ENCODE measurements at regions not wholly inside any gene's neighbourhood (a gene's known extent, or its start where the extent isn't known, plus 50 kb on each side); places are given as distances from the start of the nearest gene placed in this dataset.

- no peaks in the 10 kb centered on the region for H3K4me1 ChIP-seq (ENCODE audit: control insufficient read depth in 2 of 2, insufficient read depth in 2 of 2, low read length in 1 of 2)
- no peak overlapping the region for H3K4me3 ChIP-seq (ENCODE audit: low read depth in 1 of 2, low read length in 2 of 2)
- H3K27me3 ChIP-seq (ENCODE audit: control insufficient read depth in 1 of 2, insufficient read depth in 2 of 2, low read length in 2 of 2) = no peaks in the 10 kb centered on the region
- no peaks in the 10 kb centered on the region for H3K36me3 ChIP-seq (ENCODE audit: control insufficient read depth in 2 of 2, insufficient read depth in 2 of 2, low read length in 1 of 2)
- H3K9me3 ChIP-seq (ENCODE audit: control insufficient read depth in 2 of 2, insufficient read depth in 1 of 2, low read depth in 1 of 2, low read length in 1 of 2) = no peaks in the 10 kb centered on the region
- no peak overlapping the region for H3K27ac ChIP-seq (ENCODE audit: low read depth in 2 of 2, low read length in 1 of 2)
- 75 to 90% methylated on average over 6 of the region's 6 CpGs for WGBS, 2 donors
Observed at GRCh38 chr5:166865206-166865605, 1426.2 kb upstream of the WWC1 start.

GRCh38 chr5:166880456-166880855, 1411.0 kb upstream of the WWC1 start:
- H3K27ac ChIP-seq (ENCODE audit: low read depth in 2 of 2, low read length in 1 of 2) = no peak overlapping the region
- no peaks in the 10 kb centered on the region for H3K36me3 ChIP-seq (ENCODE audit: control insufficient read depth in 2 of 2, insufficient read depth in 2 of 2, low read length in 1 of 2)
- H3K9me3 ChIP-seq (ENCODE audit: control insufficient read depth in 2 of 2, insufficient read depth in 1 of 2, low read depth in 1 of 2, low read length in 1 of 2) = no peaks in the 10 kb centered on the region
- WGBS, 2 donors = 79 to 85% methylated on average over 9 of the region's 9 CpGs
- no peak overlapping the region for H3K4me3 ChIP-seq (ENCODE audit: low read depth in 1 of 2, low read length in 2 of 2)
- H3K27me3 ChIP-seq (ENCODE audit: control insufficient read depth in 1 of 2, insufficient read depth in 2 of 2, low read length in 2 of 2) = no peaks in the 10 kb centered on the region
- no peaks in the 10 kb centered on the region for H3K4me1 ChIP-seq (ENCODE audit: control insufficient read depth in 2 of 2, insufficient read depth in 2 of 2, low read length in 1 of 2)

GRCh38 chr5:166881802-166882201, 1409.6 kb upstream of the WWC1 start:
- H3K9me3 ChIP-seq (ENCODE audit: control insufficient read depth in 2 of 2, insufficient read depth in 1 of 2, low read depth in 1 of 2, low read length in 1 of 2) = no peaks in the 10 kb centered on the region
- no peaks in the 10 kb centered on the region for H3K4me1 ChIP-seq (ENCODE audit: control insufficient read depth in 2 of 2, insufficient read depth in 2 of 2, low read length in 1 of 2)
- 62 to 67% methylated on average over 8 of the region's 8 CpGs for WGBS, 2 donors
- no peak overlapping the region for H3K4me3 ChIP-seq (ENCODE audit: low read depth in 1 of 2, low read length in 2 of 2)
- H3K27me3 ChIP-seq (ENCODE audit: control insufficient read depth in 1 of 2, insufficient read depth in 2 of 2, low read length in 2 of 2) = no peaks in the 10 kb centered on the region
- no peak overlapping the region for H3K27ac ChIP-seq (ENCODE audit: low read depth in 2 of 2, low read length in 1 of 2)
- H3K36me3 ChIP-seq (ENCODE audit: control insufficient read depth in 2 of 2, insufficient read depth in 2 of 2, low read length in 1 of 2) = no peaks in the 10 kb centered on the region

GRCh38 chr5:166883016-166883415, 1408.4 kb upstream of the WWC1 start:
- no peaks in the 10 kb centered on the region for H3K36me3 ChIP-seq (ENCODE audit: control insufficient read depth in 2 of 2, insufficient read depth in 2 of 2, low read length in 1 of 2)
- H3K4me1 ChIP-seq (ENCODE audit: control insufficient read depth in 2 of 2, insufficient read depth in 2 of 2, low read length in 1 of 2) = no peaks in the 10 kb centered on the region
- H3K4me3 ChIP-seq (ENCODE audit: low read depth in 1 of 2, low read length in 2 of 2) = no peak overlapping the region
- H3K27me3 ChIP-seq (ENCODE audit: control insufficient read depth in 1 of 2, insufficient read depth in 2 of 2, low read length in 2 of 2) = no peaks in the 10 kb centered on the region
- WGBS, 2 donors = 39 to 61% methylated on average over 4 of the region's 4 CpGs
- H3K27ac ChIP-seq (ENCODE audit: low read depth in 2 of 2, low read length in 1 of 2) = no peak overlapping the region
- no peaks in the 10 kb centered on the region for H3K9me3 ChIP-seq (ENCODE audit: control insufficient read depth in 2 of 2, insufficient read depth in 1 of 2, low read depth in 1 of 2, low read length in 1 of 2)

- Histone ChIP-seq H3K36me3 (ENCODE audit: control insufficient read depth in 2 of 2, insufficient read depth in 2 of 2, low read length in 1 of 2) (no peaks in the 10 kb centered on the region), H3K4me1 (ENCODE audit: control insufficient read depth in 2 of 2, insufficient read depth in 2 of 2, low read length in 1 of 2) (no peaks in the 10 kb centered on the region), H3K4me3 (ENCODE audit: low read depth in 1 of 2, low read length in 2 of 2) (no peak overlapping the region), H3K27me3 (ENCODE audit: control insufficient read depth in 1 of 2, insufficient read depth in 2 of 2, low read length in 2 of 2) (no peaks in the 10 kb centered on the region), H3K9me3 (ENCODE audit: control insufficient read depth in 2 of 2, insufficient read depth in 1 of 2, low read depth in 1 of 2, low read length in 1 of 2) (no peaks in the 10 kb centered on the region), H3K27ac (ENCODE audit: low read depth in 2 of 2, low read length in 1 of 2) (no peak overlapping the region)
- WGBS, 2 donors = 51 to 60% methylated on average over 6 of the region's 6 CpGs
Observed at GRCh38 chr5:166898166-166898565, 1393.3 kb upstream of the WWC1 start.

- no peak overlapping the region for H3K4me3 ChIP-seq (ENCODE audit: low read depth in 1 of 2, low read length in 2 of 2)
- H3K4me1 ChIP-seq (ENCODE audit: control insufficient read depth in 2 of 2, insufficient read depth in 2 of 2, low read length in 1 of 2) = no peaks in the 10 kb centered on the region
- no peaks in the 10 kb centered on the region for H3K9me3 ChIP-seq (ENCODE audit: control insufficient read depth in 2 of 2, insufficient read depth in 1 of 2, low read depth in 1 of 2, low read length in 1 of 2)
- H3K27me3 ChIP-seq (ENCODE audit: control insufficient read depth in 1 of 2, insufficient read depth in 2 of 2, low read length in 2 of 2) = no peaks in the 10 kb centered on the region
- H3K27ac ChIP-seq (ENCODE audit: low read depth in 2 of 2, low read length in 1 of 2) = no peak overlapping the region
- no peaks in the 10 kb centered on the region for H3K36me3 ChIP-seq (ENCODE audit: control insufficient read depth in 2 of 2, insufficient read depth in 2 of 2, low read length in 1 of 2)
- 95% methylated on average over 5 of the region's 5 CpGs for WGBS, 2 donors
Observed at GRCh38 chr5:166899343-166899742, 1392.1 kb upstream of the WWC1 start.

GRCh38 chr5:166904571-166904970, 1386.9 kb upstream of the WWC1 start:
- WGBS, 2 donors = 75 to 82% methylated on average over 7 of the region's 7 CpGs

GRCh38 chr5:166906991-166907713, 1384.3 kb upstream of the WWC1 start:
- no peaks in the 10 kb centered on the region for H3K4me1 ChIP-seq (ENCODE audit: control insufficient read depth in 2 of 2, insufficient read depth in 2 of 2, low read length in 1 of 2)
- no peak overlapping the region for H3K27ac ChIP-seq (ENCODE audit: low read depth in 2 of 2, low read length in 1 of 2)
- no peaks in the 10 kb centered on the region for H3K9me3 ChIP-seq (ENCODE audit: control insufficient read depth in 2 of 2, insufficient read depth in 1 of 2, low read depth in 1 of 2, low read length in 1 of 2)
- 57 to 58% methylated on average over 6 of the region's 6 CpGs for WGBS, 2 donors
- no peaks in the 10 kb centered on the region for H3K36me3 ChIP-seq (ENCODE audit: control insufficient read depth in 2 of 2, insufficient read depth in 2 of 2, low read length in 1 of 2)
- no peaks in the 10 kb centered on the region for H3K27me3 ChIP-seq (ENCODE audit: control insufficient read depth in 1 of 2, insufficient read depth in 2 of 2, low read length in 2 of 2)
- H3K4me3 ChIP-seq (ENCODE audit: low read depth in 1 of 2, low read length in 2 of 2) = no peak overlapping the region

More at GRCh38 chr5:166904571-166904970, 1386.9 kb upstream of the WWC1 start:
- no peak overlapping the region for H3K4me3 ChIP-seq (ENCODE audit: low read depth in 1 of 2, low read length in 2 of 2)
- no peaks in the 10 kb centered on the region for H3K27me3 ChIP-seq (ENCODE audit: control insufficient read depth in 1 of 2, insufficient read depth in 2 of 2, low read length in 2 of 2)
- no peaks in the 10 kb centered on the region for H3K36me3 ChIP-seq (ENCODE audit: control insufficient read depth in 2 of 2, insufficient read depth in 2 of 2, low read length in 1 of 2)
- no peaks in the 10 kb centered on the region for H3K9me3 ChIP-seq (ENCODE audit: control insufficient read depth in 2 of 2, insufficient read depth in 1 of 2, low read depth in 1 of 2, low read length in 1 of 2)
- H3K4me1 ChIP-seq (ENCODE audit: control insufficient read depth in 2 of 2, insufficient read depth in 2 of 2, low read length in 1 of 2) = no peaks in the 10 kb centered on the region
- H3K27ac ChIP-seq (ENCODE audit: low read depth in 2 of 2, low read length in 1 of 2) = no peak overlapping the region

- Histone ChIP-seq H3K27ac (ENCODE audit: low read depth in 2 of 2, low read length in 1 of 2) (no peak overlapping the region), H3K9me3 (ENCODE audit: control insufficient read depth in 2 of 2, insufficient read depth in 1 of 2, low read depth in 1 of 2, low read length in 1 of 2) (no peaks in the 10 kb centered on the region), H3K4me1 (ENCODE audit: control insufficient read depth in 2 of 2, insufficient read depth in 2 of 2, low read length in 1 of 2) (no peaks in the 10 kb centered on the region), H3K4me3 (ENCODE audit: low read depth in 1 of 2, low read length in 2 of 2) (no peak overlapping the region), H3K27me3 (ENCODE audit: control insufficient read depth in 1 of 2, insufficient read depth in 2 of 2, low read length in 2 of 2) (no peaks in the 10 kb centered on the region), H3K36me3 (ENCODE audit: control insufficient read depth in 2 of 2, insufficient read depth in 2 of 2, low read length in 1 of 2) (no peaks in the 10 kb centered on the region)
Observed at GRCh38 chr5:166909040-166909439, 1382.4 kb upstream of the WWC1 start.

- 87 to 96% methylated on average over 2 of the region's 2 CpGs for WGBS, 2 donors
- Histone ChIP-seq H3K27ac (ENCODE audit: low read depth in 2 of 2, low read length in 1 of 2) (no peak overlapping the region), H3K4me1 (ENCODE audit: control insufficient read depth in 2 of 2, insufficient read depth in 2 of 2, low read length in 1 of 2) (no peaks in the 10 kb centered on the region), H3K36me3 (ENCODE audit: control insufficient read depth in 2 of 2, insufficient read depth in 2 of 2, low read length in 1 of 2) (no peaks in the 10 kb centered on the region), H3K9me3 (ENCODE audit: control insufficient read depth in 2 of 2, insufficient read depth in 1 of 2, low read depth in 1 of 2, low read length in 1 of 2) (no peaks in the 10 kb centered on the region), H3K27me3 (ENCODE audit: control insufficient read depth in 1 of 2, insufficient read depth in 2 of 2, low read length in 2 of 2) (no peaks in the 10 kb centered on the region), H3K4me3 (ENCODE audit: low read depth in 1 of 2, low read length in 2 of 2) (no peak overlapping the region)
Observed at GRCh38 chr5:166909926-166910325, 1381.5 kb upstream of the WWC1 start.
